ENCODE measurements at regions not wholly inside any gene's neighbourhood (a gene's known extent, or its start where the extent isn't known, plus 50 kb on each side); places are given as distances from the start of the nearest gene placed in this dataset.

DNA sequence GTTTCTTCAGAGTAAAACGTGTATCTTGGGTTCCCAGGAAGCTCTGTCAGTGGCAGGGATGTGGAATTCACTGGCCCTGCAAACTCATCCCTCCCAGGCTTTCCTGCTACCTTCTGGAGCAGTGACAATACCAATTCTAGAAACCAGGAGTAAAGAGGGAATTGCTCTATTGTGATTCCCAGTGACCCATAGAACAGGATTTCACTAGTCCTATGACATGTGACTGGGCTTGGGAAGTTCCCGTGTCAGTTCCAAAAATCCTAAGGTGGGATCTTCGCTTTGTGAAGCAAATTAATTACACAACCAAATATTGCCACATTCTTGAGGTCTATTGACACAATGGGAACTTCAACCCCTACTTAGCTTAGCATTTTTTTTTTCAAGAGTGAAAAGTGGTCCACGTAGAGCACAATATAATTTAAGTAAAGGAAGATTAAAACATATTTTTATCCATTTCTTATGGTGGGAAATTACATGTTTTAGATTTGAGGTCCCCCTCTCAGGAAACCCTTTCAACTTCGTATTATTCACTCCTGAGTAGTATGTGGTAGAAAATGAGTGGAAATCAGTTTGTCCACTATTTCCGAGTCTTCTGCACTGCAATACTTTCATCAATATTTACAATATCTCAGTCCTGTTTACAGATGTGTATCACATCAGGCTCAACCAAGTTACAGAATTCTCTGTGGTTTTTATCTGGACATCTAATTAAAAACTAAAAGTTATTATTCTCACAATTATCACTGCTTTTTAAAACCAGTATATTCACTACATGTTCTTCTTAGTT, 88.9 kb upstream of the SOX5 start:
- Histone ChIP-seq H3K4me1 (ENCODE audit: control insufficient read depth, extremely low read depth, insufficient read depth, low read length) (peaks cover 13% of the 10 kb centered on the region), H4K20me1 (replicated peaks; ENCODE audit: control insufficient read depth, extremely low read depth, insufficient read depth, low read length) (no peaks in the 10 kb centered on the region), H2AFZ (ENCODE audit: low read depth, low read length) (no peak overlapping the region), H3K4me3 (replicated peaks in 1 of 3; ENCODE audit: insufficient read depth in 1 of 3, low read depth in 1 of 3, low read length in 3 of 3) (no peak overlapping the region), H3K9me1 (replicated peaks; ENCODE audit: control insufficient read depth, extremely low read depth, insufficient read depth, low read length) (no peaks in the 10 kb centered on the region), H3K36me3 (ENCODE audit: control insufficient read depth in 2 of 2, extremely low read depth in 1 of 2, insufficient read depth in 2 of 2, low read length in 2 of 2) (no peaks in the 10 kb centered on the region), H3K27ac (ENCODE audit: insufficient read depth, low read depth, low read length) (no peak overlapping the region), H3K9ac (replicated peaks; ENCODE audit: extremely low read depth, insufficient read depth, low read length) (no peak overlapping the region), H3K9me3 (replicated peaks; ENCODE audit: control insufficient read depth, insufficient read depth, low read length) (no peaks in the 10 kb centered on the region), H3K27me3 (ENCODE audit: control insufficient read depth in 2 of 2, insufficient read depth in 2 of 2, low read length in 2 of 2) (peaks cover 0 to 2% of the 10 kb centered on the region in 2 experiments), H3K4me2 (ENCODE audit: insufficient read depth, low read length) (peak overlapping the region; percentile 37), H3K79me2 (ENCODE audit: control insufficient read depth, insufficient read depth, low read length) (no peaks in the 10 kb centered on the region)
- TF ChIP-seq CTCF (IDR thresholded peaks at IDR 0.05; ENCODE audit: extremely low read depth in 1 of 2, insufficient read depth in 1 of 2, low read depth in 1 of 2, low read length in 2 of 2) (no peak), POLR2A (IDR thresholded peaks at IDR 0.05; ENCODE audit: low read depth, low read length) (no peak), EZH2 (IDR thresholded peaks at IDR 0.05; ENCODE audit: borderline replicate concordance, low read depth, low read length, severe bottlenecking) (no peak), GATA2 (IDR thresholded peaks at IDR 0.05; ENCODE audit: insufficient read depth, insufficient read length, low read depth, low read length) (no peak), MYC (IDR thresholded peaks at IDR 0.05; ENCODE audit: low read depth, low read length) (no peak), POLR2AphosphoS5 (IDR thresholded peaks at IDR 0.05; ENCODE audit: insufficient read depth, low read depth, low read length) (no peak)
- ChIA-PET CTCF (no interaction called here), POLR2A (no interaction called here)
- dilution Hi-C loops (cut with MboI; ENCODE audit: extremely low pct_ligation_motif_present, low sequenced_read_pairs), result no loop called here
- no peak for FAIRE-seq
- intact Hi-C loops (cut with micrococcal nuclease), result no loop called here
- DNase-seq (ENCODE audit: low read depth, low spot score), result no peak
- no TSS peak for BruUV-seq (replicated peaks)
